Thyroid gland (tissue), 4 donors: ENCODE measurements at regions not wholly inside any gene's neighbourhood (a gene's known extent, or its start where the extent isn't known, plus 50 kb on each side); places are given as distances from the start of the nearest gene placed in this dataset.

Source experiments
- CTCF ChIP-seq, 6 experiments: fragments of 200-600 bp in 3 of 6; fragments of 450-650 bp in 3 of 6; sonication (generic) in 3 of 6; IDR thresholded peaks; one replicate each; pipeline ENCODE4 v1.5.1; 2016 to 2019; ENCODE audit warnings: antibody characterized with exemption in 6 of 6, mild to moderate bottlenecking in 2 of 6, inconsistent platforms in 1 of 6, moderate library complexity in 1 of 6
- POLR2A ChIP-seq, 2 donors: fragments of 450-650 bp; IDR thresholded peaks; one replicate each; pipeline ENCODE4 v1.6.1; 2017; ENCODE audit warnings: antibody characterized with exemption in 2 of 2, mild to moderate bottlenecking in 2 of 2, moderate library complexity in 1 of 2

- TF ChIP-seq POLR2A (IDR thresholded peaks at IDR 0.05) (no peak), CTCF (IDR thresholded peaks at IDR 0.05) (no peak)
Measured at GRCh38 chr16:51922476-51922875, 624.5 kb downstream of the TOX3 start.
